Mucosa of rectum (tissue), 2 donors: ENCODE measurements at regions not wholly inside any gene's neighbourhood (a gene's known extent, or its start where the extent isn't known, plus 50 kb on each side); places are given as distances from the start of the nearest gene placed in this dataset.
"Not testable (repeated sequence)": the region's sequence is repeated elsewhere in the genome, so short reads cannot be mapped to it uniquely, and the experiment has no call there.

ENCODE experiments used
- H3K27ac ChIP-seq, 2 donors: one replicate each; pipeline ENCODE4 v1.7.0; 2013; ENCODE audit warnings: inconsistent platforms in 2 of 2, low read depth in 2 of 2, low read length in 2 of 2
- H3K27me3 ChIP-seq, 2 donors: one replicate each; pipeline ENCODE4 v1.7.0; 2013; ENCODE audit warnings: low read length in 2 of 2; ENCODE audit not compliant: control insufficient read depth in 2 of 2, insufficient read depth in 2 of 2
- H3K36me3 ChIP-seq, 2 donors: one replicate each; pipeline ENCODE4 v1.7.0; 2013; ENCODE audit warnings: low read length in 2 of 2; ENCODE audit not compliant: control insufficient read depth in 2 of 2, insufficient read depth in 2 of 2
- H3K4me1 ChIP-seq, 2 donors: one replicate each; pipeline ENCODE4 v1.7.0; 2013; ENCODE audit warnings: low read length in 2 of 2, mild to moderate bottlenecking in 1 of 2; ENCODE audit not compliant: control insufficient read depth in 2 of 2, insufficient read depth in 2 of 2
- H3K4me3 ChIP-seq, 2 donors: one replicate each; pipeline ENCODE4 v1.7.0; 2013; ENCODE audit warnings: low read length in 2 of 2
- H3K9ac ChIP-seq, 2 donors: one replicate each; pipeline ENCODE4 v1.7.0; 2013; ENCODE audit warnings: low read length in 2 of 2, low read depth in 1 of 2, mild to moderate bottlenecking in 1 of 2
- H3K9me3 ChIP-seq, 2 donors: one replicate each; pipeline ENCODE4 v1.7.0; 2013; ENCODE audit warnings: low read length in 2 of 2; ENCODE audit not compliant: control insufficient read depth in 2 of 2
- donor health status: healthy.
- donor health status: Normal muscosa, but diverticular disease.

DNA sequence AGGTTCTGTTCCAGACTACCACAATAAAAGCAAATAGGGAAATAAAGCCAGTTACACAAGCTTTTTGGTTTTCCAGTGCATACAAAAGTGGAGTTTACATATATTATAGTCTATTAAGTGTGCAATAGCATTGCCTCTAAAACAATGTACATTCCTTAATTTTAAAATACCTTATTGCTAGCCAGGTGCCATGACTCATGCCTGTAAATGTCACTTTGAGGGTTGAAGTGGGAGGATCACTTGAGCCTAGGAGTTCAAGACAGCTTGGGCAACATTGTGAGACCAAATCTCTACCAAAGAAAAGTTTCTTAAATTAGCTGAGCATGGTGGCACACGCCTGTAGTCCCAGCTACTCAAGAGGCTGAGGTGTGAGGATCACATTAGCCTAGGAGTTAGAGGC, 52.9 kb upstream of the IMP4 start:
- Histone ChIP-seq H3K9me3 (no peaks in the 10 kb centered on the region), H3K4me1 (no peaks in the 10 kb centered on the region), H3K27ac (no peak overlapping the region), H3K4me3 (no peak overlapping the region), H3K9ac (no peak overlapping the region), H3K27me3 (no peaks in the 10 kb centered on the region), H3K36me3 (no peaks in the 10 kb centered on the region)

DNA sequence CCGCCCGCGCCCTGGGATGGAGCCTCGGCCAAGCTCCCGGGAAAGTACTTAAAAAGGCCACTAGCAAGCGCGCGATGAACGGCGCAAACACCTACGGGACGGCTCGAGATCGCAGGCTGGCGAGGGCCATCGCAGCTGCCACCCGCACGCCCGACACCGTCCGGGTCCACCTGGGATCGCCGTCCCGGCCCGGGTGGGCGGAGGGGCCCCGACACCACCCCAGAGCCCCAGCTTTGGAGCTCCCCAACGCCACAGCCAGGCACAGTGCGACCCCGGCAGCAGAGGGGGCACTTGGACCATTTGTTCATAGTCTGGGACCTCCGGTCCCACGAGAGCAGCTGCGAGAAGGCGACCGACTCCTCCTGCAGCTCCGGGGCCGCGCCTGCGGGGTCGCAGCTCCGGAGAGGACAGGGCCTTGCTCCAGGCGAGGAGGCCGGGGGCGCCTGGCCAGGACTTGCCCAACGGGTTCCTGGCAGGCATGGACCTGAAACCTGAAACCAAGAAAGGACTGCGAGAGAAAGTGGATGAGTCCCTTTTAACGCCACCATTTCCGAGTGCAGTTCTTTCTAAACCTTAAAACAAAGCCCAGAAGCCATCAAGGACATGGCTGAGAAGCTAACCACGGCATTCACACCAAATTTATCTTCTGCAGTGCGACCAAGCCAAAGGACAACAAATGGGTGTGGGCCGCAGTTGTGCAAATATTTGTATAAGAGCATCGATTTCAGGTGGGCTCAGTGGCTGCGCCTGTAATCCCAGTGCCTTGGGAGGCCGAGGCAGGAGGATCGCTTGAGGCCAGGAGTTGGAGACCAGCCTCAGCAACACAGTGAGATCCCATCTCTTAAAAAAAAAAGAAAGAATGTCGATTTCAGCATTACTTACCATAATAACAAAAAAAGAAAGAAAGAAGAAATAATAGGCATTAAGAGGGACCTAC, 54.0 kb upstream of the IMP4 start:
- no peak overlapping the region for H3K9ac ChIP-seq

DNA sequence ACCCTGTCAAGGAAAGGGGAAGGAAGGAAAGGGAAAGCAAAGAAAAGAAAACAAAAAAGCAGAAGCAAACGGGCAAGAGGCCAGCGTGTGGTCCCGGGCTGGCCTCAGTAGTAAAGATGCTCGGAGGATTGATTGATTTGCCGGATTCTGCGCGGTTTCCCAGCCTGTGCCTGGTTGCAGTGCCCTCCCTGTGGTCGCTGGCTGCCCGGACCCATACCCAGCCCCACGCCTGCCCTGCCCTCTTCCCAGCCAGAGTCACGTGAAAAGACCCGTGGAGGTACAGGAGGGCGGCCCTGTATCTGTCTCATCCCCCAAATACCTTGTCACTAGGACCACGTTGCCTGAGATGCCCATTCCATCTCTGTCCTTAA, 55.1 kb upstream of the IMP4 start:
- peaks cover 2 to 4% of the 10 kb centered on the region in 2 donors for H3K4me1 ChIP-seq
- H3K36me3 ChIP-seq = no peaks in the 10 kb centered on the region
- H3K4me3 ChIP-seq = no peak overlapping the region
- H3K27me3 ChIP-seq = no peaks in the 10 kb centered on the region
- H3K27ac ChIP-seq = no peak overlapping the region
- no peak overlapping the region for H3K9ac ChIP-seq
- H3K9me3 ChIP-seq = no peaks in the 10 kb centered on the region

More for the DNA sequence above, 54.0 kb upstream of the IMP4 start:
- Histone ChIP-seq H3K27ac (no peak overlapping the region), H3K36me3 (no peaks in the 10 kb centered on the region), H3K9me3 (no peaks in the 10 kb centered on the region), H3K4me1 (peaks cover 2 to 4% of the 10 kb centered on the region in 2 donors), H3K27me3 (no peaks in the 10 kb centered on the region), H3K4me3 (no peak overlapping the region)

GRCh38 chr2:130286983-130287655, 55.6 kb upstream of the IMP4 start:
- no peaks in the 10 kb centered on the region for H3K27me3 ChIP-seq
- H3K4me1 ChIP-seq = peaks cover 2 to 4% of the 10 kb centered on the region in 2 donors
- no peaks in the 10 kb centered on the region for H3K36me3 ChIP-seq
- H3K27ac ChIP-seq = no peak overlapping the region
- no peak overlapping the region for H3K9ac ChIP-seq
- H3K4me3 ChIP-seq = no peak overlapping the region
- no peaks in the 10 kb centered on the region for H3K9me3 ChIP-seq

DNA sequence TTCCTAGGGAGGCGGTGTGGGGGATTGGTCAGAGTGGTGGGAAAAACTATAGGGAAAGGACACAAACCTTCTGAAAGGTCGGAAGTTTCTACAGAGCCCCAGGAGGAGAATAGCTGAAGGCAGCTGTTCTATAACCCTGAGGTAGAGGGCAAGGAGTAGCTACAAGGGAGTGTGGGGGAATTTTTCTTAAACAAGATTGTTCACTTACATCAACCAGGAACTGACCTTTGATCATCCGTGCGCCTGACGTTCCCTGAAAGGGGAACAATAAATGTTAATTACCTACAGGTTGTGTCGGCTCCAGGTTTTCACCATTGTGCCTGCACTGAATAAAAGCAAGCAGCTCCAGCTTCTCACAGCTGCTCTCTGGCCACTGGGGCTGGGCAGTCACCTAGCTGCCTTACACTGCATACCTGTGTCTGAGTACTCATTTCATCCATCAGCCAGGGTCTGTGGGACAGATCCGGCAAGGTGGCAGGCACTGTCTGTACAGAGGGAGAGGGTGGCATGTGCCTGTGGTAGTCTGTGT, 59.3 kb upstream of the IMP4 start:
- not testable (repeated sequence) for H3K4me3 ChIP-seq, H3K27me3 ChIP-seq, H3K36me3 ChIP-seq, H3K9me3 ChIP-seq, H3K9ac ChIP-seq, H3K4me1 ChIP-seq
- H3K27ac ChIP-seq = peak overlapping the region; percentile 16 to 58

- not testable (repeated sequence) for H3K27me3 ChIP-seq, H3K4me1 ChIP-seq, H3K9me3 ChIP-seq, H3K4me3 ChIP-seq, H3K36me3 ChIP-seq, H3K9ac ChIP-seq, H3K27ac ChIP-seq
Measured at GRCh38 chr2:130279551-130279950, 63.1 kb upstream of the IMP4 start.

DNA sequence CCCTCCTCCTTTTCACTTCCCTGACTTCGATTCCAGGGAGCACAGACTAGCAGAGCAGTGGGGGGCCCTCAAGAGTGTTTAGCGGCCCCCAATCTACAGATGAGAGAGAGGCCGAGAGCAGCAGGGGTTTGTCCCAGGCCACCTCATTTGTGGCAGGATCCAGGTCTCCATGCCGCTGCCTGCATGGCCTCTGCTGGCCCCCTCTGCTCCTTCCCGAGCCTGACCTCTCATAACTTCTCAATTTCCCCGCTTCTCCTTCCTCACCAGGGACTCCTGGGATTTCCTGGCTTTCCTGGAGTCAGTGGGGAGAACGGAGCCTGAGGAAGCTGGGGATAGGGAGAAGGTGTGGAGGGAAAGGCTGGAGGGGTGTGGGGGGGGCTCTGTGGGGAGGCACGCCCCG, 70.1 kb upstream of the TUBA3E start:
- H3K9ac ChIP-seq, H3K27me3 ChIP-seq, H3K36me3 ChIP-seq, H3K4me1 ChIP-seq, H3K27ac ChIP-seq, H3K4me3 ChIP-seq, H3K9me3 ChIP-seq: not testable (repeated sequence)

GRCh38 chr2:130267572-130267971, 69.3 kb upstream of the TUBA3E start:
- not testable (repeated sequence) for H3K27me3 ChIP-seq, H3K27ac ChIP-seq, H3K36me3 ChIP-seq, H3K9ac ChIP-seq, H3K4me3 ChIP-seq, H3K4me1 ChIP-seq, H3K9me3 ChIP-seq

DNA sequence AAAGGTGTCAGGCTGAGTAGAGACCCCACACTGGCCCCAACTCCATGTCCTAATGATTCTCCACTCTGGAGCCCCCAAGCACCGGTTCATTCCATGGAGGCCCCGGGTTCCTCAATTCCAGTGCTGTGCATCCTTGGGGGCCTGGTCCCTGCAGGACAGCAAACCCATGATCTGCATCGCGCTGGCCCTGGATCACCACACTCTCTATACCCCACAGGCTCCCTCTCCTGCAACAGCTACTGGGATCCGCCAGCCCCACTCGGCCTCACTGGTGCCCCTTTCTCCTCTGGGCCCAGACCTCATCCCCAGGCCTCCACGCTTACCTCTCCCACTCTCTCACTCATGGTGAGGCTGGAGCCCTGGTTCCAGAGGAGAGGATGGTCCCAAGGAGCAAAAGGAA, 68.6 kb upstream of the TUBA3E start:
- not testable (repeated sequence) for H3K27me3 ChIP-seq, H3K9me3 ChIP-seq

GRCh38 chr2:130265570-130266247, 67.5 kb upstream of the TUBA3E start:
- H3K4me3 ChIP-seq, H3K27me3 ChIP-seq, H3K36me3 ChIP-seq, H3K9me3 ChIP-seq, H3K9ac ChIP-seq, H3K4me1 ChIP-seq, H3K27ac ChIP-seq: not testable (repeated sequence)

More for the DNA sequence above, 68.6 kb upstream of the TUBA3E start:
- not testable (repeated sequence) for H3K36me3 ChIP-seq, H3K4me3 ChIP-seq, H3K4me1 ChIP-seq, H3K27ac ChIP-seq, H3K9ac ChIP-seq
